ENCODE measurements at regions not wholly inside any gene's neighbourhood (a gene's known extent, or its start where the extent isn't known, plus 50 kb on each side); places are given as distances from the start of the nearest gene placed in this dataset.

- TF ChIP-seq CTCF (IDR thresholded peaks at IDR 0.05; ENCODE audit: low read depth, low read length) = no peak
- no peak overlapping the region for H3K4me3 ChIP-seq (ENCODE audit: low read depth, low read length)
These were observed 107.5 kb upstream of the THBS1 start for GRCh38 chr15:39473298-39473947.

- H3K4me3 ChIP-seq (ENCODE audit: low read depth, low read length) = no peak overlapping the region
- no peak for TF ChIP-seq CTCF (IDR thresholded peaks at IDR 0.05; ENCODE audit: low read depth, low read length)
These were observed 106.2 kb upstream of the THBS1 start for GRCh38 chr15:39474657-39475056.

GRCh38 chr15:39478996-39479395 is 101.9 kb upstream of the THBS1 start:
- no peak overlapping the region for H3K4me3 ChIP-seq (ENCODE audit: low read depth, low read length)
- TF ChIP-seq CTCF (IDR thresholded peaks at IDR 0.05; ENCODE audit: low read depth, low read length) = no peak

GRCh38 chr15:39479911-39480310 is 101.0 kb upstream of the THBS1 start:
- TF ChIP-seq CTCF (IDR thresholded peaks at IDR 0.05; ENCODE audit: low read depth, low read length) = no peak
- no peak overlapping the region for H3K4me3 ChIP-seq (ENCODE audit: low read depth, low read length)

- no peak for TF ChIP-seq CTCF (IDR thresholded peaks at IDR 0.05; ENCODE audit: low read depth, low read length)
- H3K4me3 ChIP-seq (ENCODE audit: low read depth, low read length) = no peak overlapping the region
These were observed 98.4 kb upstream of the THBS1 start for GRCh38 chr15:39482459-39482858.

- H3K4me3 ChIP-seq (ENCODE audit: low read depth, low read length) = no peak overlapping the region
- no peak for TF ChIP-seq CTCF (IDR thresholded peaks at IDR 0.05; ENCODE audit: low read depth, low read length)
These were observed 94.0 kb upstream of the THBS1 start for GRCh38 chr15:39486621-39487457.

GRCh38 chr15:39487458-39487735 is 93.5 kb upstream of the THBS1 start:
- no peak for TF ChIP-seq CTCF (IDR thresholded peaks at IDR 0.05; ENCODE audit: low read depth, low read length)
- H3K4me3 ChIP-seq (ENCODE audit: low read depth, low read length) = no peak overlapping the region

All from WI38 (cell line).